GM23338 (cell line): ENCODE measurements at regions not wholly inside any gene's neighbourhood (a gene's known extent, or its start where the extent isn't known, plus 50 kb on each side); places are given as distances from the start of the nearest gene placed in this dataset.

Experiments used
- ATAC-seq: fragments of 200-7000 bp; cut with Tn5 transposase; 3 replicates; pipeline ENCODE4 v1.9.1; 2020
- DNase-seq: peaks from one replicate; pipeline ENCODE4 v3.0.0-alpha.2; 2015; ENCODE audit warnings: low spot score
- H2AFZ ChIP-seq: fragments of 200-600 bp; sonication (generic); 2 replicates; pipeline ENCODE4 v1.8.0; 2016; ENCODE audit warnings: antibody characterized with exemption, mild to moderate bottlenecking, moderate library complexity
- H3F3A ChIP-seq: fragments of 200-600 bp; sonication (generic); replicated peaks from 2 replicates; pipeline ENCODE4 v1.8.0; 2017; ENCODE audit warnings: antibody characterized with exemption, mixed run types, low read depth
- H3K27ac ChIP-seq: fragments of 200-600 bp; sonication (generic); 2 replicates; pipeline ENCODE4 v1.6.1; 2016; ENCODE audit warnings: low read depth
- H3K27me3 ChIP-seq: fragments of 200-600 bp; sonication (generic); 2 replicates; pipeline ENCODE4 v1.8.0; 2016; ENCODE audit warnings: mild to moderate bottlenecking, mixed run types, moderate library complexity; ENCODE audit not compliant: insufficient read depth
- H3K36me3 ChIP-seq: fragments of 200-600 bp; sonication (generic); 2 replicates; pipeline ENCODE4 v1.8.0; 2016; ENCODE audit warnings: mild to moderate bottlenecking; ENCODE audit not compliant: insufficient read depth
- H3K4me1 ChIP-seq: fragments of 200-600 bp; sonication (generic); 2 replicates; pipeline ENCODE4 v1.8.0; 2016; ENCODE audit warnings: mild to moderate bottlenecking, moderate library complexity; ENCODE audit not compliant: insufficient read depth
- H3K4me2 ChIP-seq: fragments of 200-600 bp; sonication (generic); 2 replicates; pipeline ENCODE4 v1.7.1; 2017; ENCODE audit warnings: mixed run types
- H3K4me3 ChIP-seq: fragments of 200-600 bp; sonication (generic); 2 replicates; pipeline ENCODE4 v1.6.1; 2016; ENCODE audit warnings: mixed run types
- H3K79me2 ChIP-seq: fragments of 200-600 bp; sonication (generic); replicated peaks from 2 replicates; pipeline ENCODE4 v1.8.0; 2017; ENCODE audit warnings: mild to moderate bottlenecking; ENCODE audit not compliant: insufficient read depth
- H3K9me2 ChIP-seq: fragments of 200-600 bp; sonication (generic); 2 replicates; pipeline ENCODE4 v1.8.0; 2017; ENCODE audit not compliant: insufficient read depth
- H4K20me1 ChIP-seq: fragments of 200-600 bp; sonication (generic); replicated peaks from 2 replicates; pipeline ENCODE4 v1.8.0; 2017; ENCODE audit warnings: mild to moderate bottlenecking; ENCODE audit not compliant: insufficient read depth
- H3K27ac Mint-ChIP-seq: 2 replicates; pipeline ENCODE4 v1.8.0; 2020; ENCODE audit warnings: inconsistent platforms, mild to moderate bottlenecking, moderate library complexity, mixed read lengths
- H3K27me3 Mint-ChIP-seq: 3 replicates; pipeline ENCODE4 v1.8.0; 2022; ENCODE audit warnings: low read depth, mild to moderate bottlenecking, moderate library complexity, mixed read lengths, inconsistent platforms; ENCODE audit not compliant: insufficient read depth, poor library complexity
- H3K36me3 Mint-ChIP-seq: 3 replicates; pipeline ENCODE4 v1.8.0; 2021; ENCODE audit warnings: low read depth, mild to moderate bottlenecking, inconsistent platforms, moderate library complexity, mixed read lengths
- H3K4me1 Mint-ChIP-seq: 3 replicates; pipeline ENCODE4 v1.8.0; 2020; ENCODE audit warnings: mild to moderate bottlenecking, inconsistent platforms, mixed read lengths
- H3K4me3 Mint-ChIP-seq: 3 replicates; pipeline ENCODE4 v1.8.0; 2021; ENCODE audit warnings: moderate library complexity, mild to moderate bottlenecking, inconsistent platforms, mixed read lengths
- H3K9me3 Mint-ChIP-seq: 3 replicates; pipeline ENCODE4 v1.8.0; 2020; ENCODE audit warnings: moderate library complexity, mild to moderate bottlenecking, inconsistent platforms, mixed read lengths
- CREB1 ChIP-seq: fragments of 250-450 bp; sonication (Bioruptor Pico); IDR thresholded peaks from 2 replicates; pipeline ENCODE4 v1.5.0; 2020; ENCODE audit warnings: low read depth, mild to moderate bottlenecking, moderate library complexity
- CTCF ChIP-seq, 2 experiments: fragments of 200-600 bp in 1 of 2; sonication (generic) in 1 of 2; conservative IDR thresholded peaks; 2 replicates each; pipeline versions ENCODE4 v1.5.1 to v1.6.1; 2016 to 2017; ENCODE audit warnings: antibody characterized with exemption in 2 of 2, low read depth in 2 of 2, mild to moderate bottlenecking in 2 of 2, moderate library complexity in 1 of 2
- ETS1 ChIP-seq: IDR thresholded peaks from 2 replicates; pipeline ENCODE4 v1.6.1; 2016; ENCODE audit warnings: antibody characterized with exemption
- EZH2 ChIP-seq: fragments of 200-600 bp; sonication (generic); IDR thresholded peaks from one replicate; pipeline ENCODE4 v1.8.0; 2017; ENCODE audit warnings: antibody characterized with exemption, mild to moderate bottlenecking, low read depth; ENCODE audit not compliant: unreplicated experiment
- EZH2phosphoT487 ChIP-seq: fragments of 200-600 bp; sonication (generic); IDR thresholded peaks from one replicate; pipeline ENCODE4 v1.8.1; 2018; ENCODE audit warnings: antibody characterized with exemption; ENCODE audit not compliant: unreplicated experiment
- JUNB ChIP-seq: IDR thresholded peaks from one replicate; pipeline ENCODE4 v1.6.1; 2016; ENCODE audit warnings: antibody characterized with exemption; ENCODE audit not compliant: unreplicated experiment
- NANOG ChIP-seq: IDR thresholded peaks from 2 replicates; pipeline ENCODE4 v1.6.1; 2016; ENCODE audit warnings: antibody characterized with exemption, borderline replicate concordance
- POLR2AphosphoS5 ChIP-seq: IDR thresholded peaks from 2 replicates; pipeline ENCODE4 v1.6.1; 2016; ENCODE audit warnings: antibody characterized with exemption, low read depth
- STAT1 ChIP-seq: IDR thresholded peaks from one replicate; pipeline ENCODE4 v1.6.1; 2016; ENCODE audit warnings: antibody characterized with exemption; ENCODE audit not compliant: unreplicated experiment
- ZNF114 ChIP-seq: fragments of 250-450 bp; sonication (Bioruptor Pico); IDR thresholded peaks from 2 replicates; pipeline ENCODE4 v1.5.0; 2020; ENCODE audit warnings: mild to moderate bottlenecking, moderate library complexity
- ZNF331 ChIP-seq: fragments of 250-450 bp; sonication (Bioruptor Pico); IDR thresholded peaks from 2 replicates; pipeline ENCODE4 v1.5.0; 2020; ENCODE audit warnings: low read depth, mild to moderate bottlenecking, moderate library complexity
- TF ChIP-seq, protein P1 (sequence below): IDR thresholded peaks from one replicate; pipeline ENCODE4 v1.6.1; 2018; ENCODE audit warnings: antibody characterized with exemption; ENCODE audit not compliant: unreplicated experiment
- TF ChIP-seq, protein P2 (sequence below): fragments of 250-450 bp; sonication (Bioruptor Pico); IDR thresholded peaks from 2 replicates; pipeline ENCODE4 v1.5.0; 2020; ENCODE audit warnings: mild to moderate bottlenecking, moderate library complexity

GRCh38 chr18:55713707-55714106 is 125.7 kb upstream of the TCF4 start:
- Mint-ChIP-seq H3K4me1 (no peaks in the 10 kb centered on the region), H3K27me3 (no peaks in the 10 kb centered on the region), H3K9me3 (peaks cover 15% of the 10 kb centered on the region; the same call in 2 of the 3 replicates), H3K27ac (no peak overlapping the region), H3K36me3 (peaks cover 5% of the 10 kb centered on the region; the same call in 2 of the 3 replicates), H3K4me3 (no peak overlapping the region)
- H3K79me2 ChIP-seq: no peaks in the 10 kb centered on the region
- H3F3A ChIP-seq: no peaks in the 10 kb centered on the region
- TF ChIP-seq EZH2 (no peak), ZNF331 (CRISPR knock-in tag) (no peak), EZH2phosphoT487 (no peak), ZNF114 (no peak), STAT1 (no peak), JUNB (no peak), CTCF (conservative IDR thresholded peaks at IDR 0.05; ENCODE audit: low read depth in 2 of 2) (no peak), NANOG (no peak), POLR2AphosphoS5 (no peak), ETS1 (no peak), CREB1 (CRISPR knock-in tag) (no peak)
- TF ChIP-seq, protein P1, sequence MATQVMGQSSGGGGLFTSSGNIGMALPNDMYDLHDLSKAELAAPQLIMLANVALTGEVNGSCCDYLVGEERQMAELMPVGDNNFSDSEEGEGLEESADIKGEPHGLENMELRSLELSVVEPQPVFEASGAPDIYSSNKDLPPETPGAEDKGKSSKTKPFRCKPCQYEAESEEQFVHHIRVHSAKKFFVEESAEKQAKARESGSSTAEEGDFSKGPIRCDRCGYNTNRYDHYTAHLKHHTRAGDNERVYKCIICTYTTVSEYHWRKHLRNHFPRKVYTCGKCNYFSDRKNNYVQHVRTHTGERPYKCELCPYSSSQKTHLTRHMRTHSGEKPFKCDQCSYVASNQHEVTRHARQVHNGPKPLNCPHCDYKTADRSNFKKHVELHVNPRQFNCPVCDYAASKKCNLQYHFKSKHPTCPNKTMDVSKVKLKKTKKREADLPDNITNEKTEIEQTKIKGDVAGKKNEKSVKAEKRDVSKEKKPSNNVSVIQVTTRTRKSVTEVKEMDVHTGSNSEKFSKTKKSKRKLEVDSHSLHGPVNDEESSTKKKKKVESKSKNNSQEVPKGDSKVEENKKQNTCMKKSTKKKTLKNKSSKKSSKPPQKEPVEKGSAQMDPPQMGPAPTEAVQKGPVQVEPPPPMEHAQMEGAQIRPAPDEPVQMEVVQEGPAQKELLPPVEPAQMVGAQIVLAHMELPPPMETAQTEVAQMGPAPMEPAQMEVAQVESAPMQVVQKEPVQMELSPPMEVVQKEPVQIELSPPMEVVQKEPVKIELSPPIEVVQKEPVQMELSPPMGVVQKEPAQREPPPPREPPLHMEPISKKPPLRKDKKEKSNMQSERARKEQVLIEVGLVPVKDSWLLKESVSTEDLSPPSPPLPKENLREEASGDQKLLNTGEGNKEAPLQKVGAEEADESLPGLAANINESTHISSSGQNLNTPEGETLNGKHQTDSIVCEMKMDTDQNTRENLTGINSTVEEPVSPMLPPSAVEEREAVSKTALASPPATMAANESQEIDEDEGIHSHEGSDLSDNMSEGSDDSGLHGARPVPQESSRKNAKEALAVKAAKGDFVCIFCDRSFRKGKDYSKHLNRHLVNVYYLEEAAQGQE: no peak
- TF ChIP-seq, protein P2, sequence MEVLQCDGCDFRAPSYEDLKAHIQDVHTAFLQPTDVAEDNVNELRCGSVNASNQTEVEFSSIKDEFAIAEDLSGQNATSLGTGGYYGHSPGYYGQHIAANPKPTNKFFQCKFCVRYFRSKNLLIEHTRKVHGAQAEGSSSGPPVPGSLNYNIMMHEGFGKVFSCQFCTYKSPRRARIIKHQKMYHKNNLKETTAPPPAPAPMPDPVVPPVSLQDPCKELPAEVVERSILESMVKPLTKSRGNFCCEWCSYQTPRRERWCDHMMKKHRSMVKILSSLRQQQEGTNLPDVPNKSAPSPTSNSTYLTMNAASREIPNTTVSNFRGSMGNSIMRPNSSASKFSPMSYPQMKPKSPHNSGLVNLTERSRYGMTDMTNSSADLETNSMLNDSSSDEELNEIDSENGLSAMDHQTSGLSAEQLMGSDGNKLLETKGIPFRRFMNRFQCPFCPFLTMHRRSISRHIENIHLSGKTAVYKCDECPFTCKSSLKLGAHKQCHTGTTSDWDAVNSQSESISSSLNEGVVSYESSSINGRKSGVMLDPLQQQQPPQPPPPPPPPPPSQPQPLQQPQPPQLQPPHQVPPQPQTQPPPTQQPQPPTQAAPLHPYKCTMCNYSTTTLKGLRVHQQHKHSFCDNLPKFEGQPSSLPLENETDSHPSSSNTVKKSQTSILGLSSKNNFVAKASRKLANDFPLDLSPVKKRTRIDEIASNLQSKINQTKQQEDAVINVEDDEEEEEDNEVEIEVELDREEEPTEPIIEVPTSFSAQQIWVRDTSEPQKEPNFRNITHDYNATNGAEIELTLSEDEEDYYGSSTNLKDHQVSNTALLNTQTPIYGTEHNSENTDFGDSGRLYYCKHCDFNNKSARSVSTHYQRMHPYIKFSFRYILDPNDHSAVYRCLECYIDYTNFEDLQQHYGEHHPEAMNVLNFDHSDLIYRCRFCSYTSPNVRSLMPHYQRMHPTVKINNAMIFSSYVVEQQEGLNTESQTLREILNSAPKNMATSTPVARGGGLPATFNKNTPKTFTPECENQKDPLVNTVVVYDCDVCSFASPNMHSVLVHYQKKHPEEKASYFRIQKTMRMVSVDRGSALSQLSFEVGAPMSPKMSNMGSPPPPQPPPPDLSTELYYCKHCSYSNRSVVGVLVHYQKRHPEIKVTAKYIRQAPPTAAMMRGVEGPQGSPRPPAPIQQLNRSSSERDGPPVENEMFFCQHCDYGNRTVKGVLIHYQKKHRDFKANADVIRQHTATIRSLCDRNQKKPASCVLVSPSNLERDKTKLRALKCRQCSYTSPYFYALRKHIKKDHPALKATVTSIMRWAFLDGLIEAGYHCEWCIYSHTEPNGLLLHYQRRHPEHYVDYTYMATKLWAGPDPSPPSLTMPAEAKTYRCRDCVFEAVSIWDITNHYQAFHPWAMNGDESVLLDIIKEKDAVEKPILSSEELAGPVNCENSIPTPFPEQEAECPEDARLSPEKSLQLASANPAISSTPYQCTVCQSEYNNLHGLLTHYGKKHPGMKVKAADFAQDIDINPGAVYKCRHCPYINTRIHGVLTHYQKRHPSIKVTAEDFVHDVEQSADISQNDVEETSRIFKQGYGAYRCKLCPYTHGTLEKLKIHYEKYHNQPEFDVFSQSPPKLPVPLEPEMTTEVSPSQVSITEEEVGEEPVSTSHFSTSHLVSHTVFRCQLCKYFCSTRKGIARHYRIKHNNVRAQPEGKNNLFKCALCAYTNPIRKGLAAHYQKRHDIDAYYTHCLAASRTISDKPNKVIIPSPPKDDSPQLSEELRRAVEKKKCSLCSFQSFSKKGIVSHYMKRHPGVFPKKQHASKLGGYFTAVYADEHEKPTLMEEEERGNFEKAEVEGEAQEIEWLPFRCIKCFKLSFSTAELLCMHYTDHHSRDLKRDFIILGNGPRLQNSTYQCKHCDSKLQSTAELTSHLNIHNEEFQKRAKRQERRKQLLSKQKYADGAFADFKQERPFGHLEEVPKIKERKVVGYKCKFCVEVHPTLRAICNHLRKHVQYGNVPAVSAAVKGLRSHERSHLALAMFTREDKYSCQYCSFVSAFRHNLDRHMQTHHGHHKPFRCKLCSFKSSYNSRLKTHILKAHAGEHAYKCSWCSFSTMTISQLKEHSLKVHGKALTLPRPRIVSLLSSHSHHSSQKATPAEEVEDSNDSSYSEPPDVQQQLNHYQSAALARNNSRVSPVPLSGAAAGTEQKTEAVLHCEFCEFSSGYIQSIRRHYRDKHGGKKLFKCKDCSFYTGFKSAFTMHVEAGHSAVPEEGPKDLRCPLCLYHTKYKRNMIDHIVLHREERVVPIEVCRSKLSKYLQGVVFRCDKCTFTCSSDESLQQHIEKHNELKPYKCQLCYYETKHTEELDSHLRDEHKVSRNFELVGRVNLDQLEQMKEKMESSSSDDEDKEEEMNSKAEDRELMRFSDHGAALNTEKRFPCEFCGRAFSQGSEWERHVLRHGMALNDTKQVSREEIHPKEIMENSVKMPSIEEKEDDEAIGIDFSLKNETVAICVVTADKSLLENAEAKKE (CRISPR knock-in tag): no peak
- H3K4me1 ChIP-seq: no peaks in the 10 kb centered on the region
- no peak for ATAC-seq
- DNase-seq: no peak
- no peak overlapping the region for H3K27ac ChIP-seq
- H3K9me2 ChIP-seq: no peaks in the 10 kb centered on the region
- no peaks in the 10 kb centered on the region for H3K27me3 ChIP-seq
- no peak overlapping the region for H3K4me3 ChIP-seq
- no peaks in the 10 kb centered on the region for H4K20me1 ChIP-seq
- H3K4me2 ChIP-seq: no peak overlapping the region
- H3K36me3 ChIP-seq: no peaks in the 10 kb centered on the region; the same call in 1 of the 2 replicates
- no peak overlapping the region for H2AFZ ChIP-seq
